OCI-LY7 (cell line): ENCODE measurements at regions not wholly inside any gene's neighbourhood (a gene's known extent, or its start where the extent isn't known, plus 50 kb on each side); places are given as distances from the start of the nearest gene placed in this dataset.

Experiments
- BruUV-seq: library from RNA; stranded (reverse); fragments of 400-500 nt; replicated peaks from 2 replicates; lab custom pipeline; 2021; lab: Mats Ljungman, UMichigan
- CTCF ChIA-PET: fragments of 300-600 bp; sonication (Branson Sonifier 250); formaldehyde crosslinking; loops from one replicate; lab custom pipeline; 2022; ENCODE audit warnings: antibody characterized with exemption; ENCODE audit not compliant: unreplicated experiment; lab: Charles Lee
- POLR2A ChIA-PET: fragments of 300-600 bp; sonication (Branson Sonifier 250); formaldehyde crosslinking; loops from one replicate; lab custom pipeline; 2022; ENCODE audit warnings: antibody characterized with exemption; lab: Charles Lee
- DNase-seq: peaks from one replicate; pipeline ENCODE4 v3.0.0-alpha.2; 2015; ENCODE audit warnings: low spot score
- H2AFZ ChIP-seq: fragments of 200-600 bp; sonication (generic), shearing (Covaris generic); 2 replicates; pipeline ENCODE4 v1.6.1; 2014; ENCODE audit warnings: mild to moderate bottlenecking, antibody characterized with exemption, low read length, moderate library complexity
- H3K27ac ChIP-seq: fragments of 200-600 bp; sonication (generic); 2 replicates; pipeline ENCODE4 v1.5.1; 2014; ENCODE audit warnings: mixed run types, low read depth, mild to moderate bottlenecking, moderate library complexity, low read length, inconsistent platforms; ENCODE audit not compliant: poor library complexity, severe bottlenecking
- H3K36me3 ChIP-seq: fragments of 200-600 bp; sonication (generic); 2 replicates; pipeline ENCODE4 v1.6.1; 2014; ENCODE audit warnings: mild to moderate bottlenecking, antibody characterized with exemption, low read length, moderate library complexity, mixed read lengths; ENCODE audit not compliant: insufficient read depth
- H3K4me1 ChIP-seq: fragments of 200-600 bp; sonication (generic); 2 replicates; pipeline ENCODE4 v1.5.1; 2014; ENCODE audit warnings: mild to moderate bottlenecking, low read length; ENCODE audit not compliant: insufficient read depth, poor library complexity, severe bottlenecking
- H3K4me2 ChIP-seq: fragments of 200-600 bp; sonication (generic); 2 replicates; pipeline ENCODE4 v1.6.1; 2014; ENCODE audit warnings: mild to moderate bottlenecking, low read length
- H3K4me3 ChIP-seq: fragments of 200-600 bp; sonication (generic); 2 replicates; pipeline ENCODE4 v1.5.1; 2014; ENCODE audit warnings: mild to moderate bottlenecking, low read depth, low read length; ENCODE audit not compliant: poor library complexity, severe bottlenecking
- H3K79me2 ChIP-seq: fragments of 200-600 bp; sonication (generic); 2 replicates; pipeline ENCODE4 v1.6.1; 2016; ENCODE audit warnings: low read depth, mild to moderate bottlenecking, low read length, moderate library complexity, mixed read lengths; ENCODE audit not compliant: insufficient read depth
- H3K9me2 ChIP-seq: fragments of 200-600 bp; sonication (generic); 2 replicates; pipeline ENCODE4 v1.6.1; 2016; ENCODE audit warnings: mild to moderate bottlenecking, low read length, mixed read lengths; ENCODE audit not compliant: insufficient read depth
- H3K9me3 ChIP-seq: fragments of 200-600 bp; sonication (generic); 2 replicates; pipeline ENCODE4 v1.6.1; 2014; ENCODE audit warnings: mild to moderate bottlenecking, mixed run types, low read length, mixed read lengths
- H4K20me1 ChIP-seq: fragments of 200-600 bp; sonication (generic); 2 replicates; pipeline ENCODE4 v1.6.1; 2014; ENCODE audit warnings: mild to moderate bottlenecking, antibody characterized with exemption, low read length, moderate library complexity, mixed read lengths; ENCODE audit not compliant: insufficient read depth
- EZH2phosphoT487 ChIP-seq: fragments of 200-600 bp; sonication (generic); IDR thresholded peaks from 2 replicates; pipeline ENCODE4 v1.6.1; 2018; ENCODE audit warnings: low read depth, borderline replicate concordance, mild to moderate bottlenecking, mixed run types, antibody characterized with exemption, low read length, moderate library complexity, mixed read lengths
- intact Hi-C: fragments of 100-400 bp; cut with micrococcal nuclease; formaldehyde crosslinking; loops from one replicate; pipeline ENCODE4 v1.10.0; 2022; ENCODE audit not compliant: unreplicated experiment
- TF ChIP-seq, protein P1 (sequence below): fragments of 200-600 bp; sonication (generic); conservative IDR thresholded peaks from 2 replicates; pipeline ENCODE4 v1.5.1; 2014; ENCODE audit warnings: mild to moderate bottlenecking, antibody characterized with exemption, low read length, moderate library complexity, mixed read lengths

DNA sequence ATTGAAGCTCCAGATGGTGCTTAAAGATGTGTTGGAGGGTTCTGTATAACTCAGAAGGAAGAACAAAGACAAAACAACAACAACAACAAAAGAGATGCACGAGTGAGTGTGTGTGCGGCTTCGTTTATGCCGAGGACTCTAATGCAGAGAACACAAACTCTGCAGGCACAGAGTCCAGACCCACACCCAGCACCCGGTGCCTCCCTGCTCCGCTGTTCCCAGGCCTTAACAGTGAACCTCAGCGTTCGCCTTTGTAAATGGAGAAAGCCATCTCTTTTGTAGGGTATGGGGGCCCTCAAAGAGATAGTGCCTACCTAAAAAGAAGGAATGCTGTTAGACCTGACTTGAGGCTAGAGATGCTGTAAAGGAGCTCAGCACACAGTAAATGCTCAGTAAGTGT is 243.3 kb downstream of the ERMARD start:
- intact Hi-C loops: loop anchor here (10.0 kb wide), 1 partner anchor 90 kb away; no protein-coding TSS in a partner anchor
- Histone ChIP-seq H2AFZ (no peak overlapping the region), H3K27ac (no peak overlapping the region), H3K9me2 (no peaks in the 10 kb centered on the region), H3K4me1 (peaks cover 9% of the 10 kb centered on the region), H3K9me3 (no peaks in the 10 kb centered on the region), H4K20me1 (no peaks in the 10 kb centered on the region), H3K4me2 (no peak overlapping the region), H3K79me2 (no peaks in the 10 kb centered on the region), H3K4me3 (no peak overlapping the region), H3K36me3 (no peaks in the 10 kb centered on the region)
- CTCF ChIA-PET: no interaction called here
- DNase-seq: no peak
- TF ChIP-seq, protein P1, sequence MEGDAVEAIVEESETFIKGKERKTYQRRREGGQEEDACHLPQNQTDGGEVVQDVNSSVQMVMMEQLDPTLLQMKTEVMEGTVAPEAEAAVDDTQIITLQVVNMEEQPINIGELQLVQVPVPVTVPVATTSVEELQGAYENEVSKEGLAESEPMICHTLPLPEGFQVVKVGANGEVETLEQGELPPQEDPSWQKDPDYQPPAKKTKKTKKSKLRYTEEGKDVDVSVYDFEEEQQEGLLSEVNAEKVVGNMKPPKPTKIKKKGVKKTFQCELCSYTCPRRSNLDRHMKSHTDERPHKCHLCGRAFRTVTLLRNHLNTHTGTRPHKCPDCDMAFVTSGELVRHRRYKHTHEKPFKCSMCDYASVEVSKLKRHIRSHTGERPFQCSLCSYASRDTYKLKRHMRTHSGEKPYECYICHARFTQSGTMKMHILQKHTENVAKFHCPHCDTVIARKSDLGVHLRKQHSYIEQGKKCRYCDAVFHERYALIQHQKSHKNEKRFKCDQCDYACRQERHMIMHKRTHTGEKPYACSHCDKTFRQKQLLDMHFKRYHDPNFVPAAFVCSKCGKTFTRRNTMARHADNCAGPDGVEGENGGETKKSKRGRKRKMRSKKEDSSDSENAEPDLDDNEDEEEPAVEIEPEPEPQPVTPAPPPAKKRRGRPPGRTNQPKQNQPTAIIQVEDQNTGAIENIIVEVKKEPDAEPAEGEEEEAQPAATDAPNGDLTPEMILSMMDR: no peak
- TF ChIP-seq EZH2phosphoT487: no peak
- no TSS peak for BruUV-seq
- POLR2A ChIA-PET: no interaction called here

DNA sequence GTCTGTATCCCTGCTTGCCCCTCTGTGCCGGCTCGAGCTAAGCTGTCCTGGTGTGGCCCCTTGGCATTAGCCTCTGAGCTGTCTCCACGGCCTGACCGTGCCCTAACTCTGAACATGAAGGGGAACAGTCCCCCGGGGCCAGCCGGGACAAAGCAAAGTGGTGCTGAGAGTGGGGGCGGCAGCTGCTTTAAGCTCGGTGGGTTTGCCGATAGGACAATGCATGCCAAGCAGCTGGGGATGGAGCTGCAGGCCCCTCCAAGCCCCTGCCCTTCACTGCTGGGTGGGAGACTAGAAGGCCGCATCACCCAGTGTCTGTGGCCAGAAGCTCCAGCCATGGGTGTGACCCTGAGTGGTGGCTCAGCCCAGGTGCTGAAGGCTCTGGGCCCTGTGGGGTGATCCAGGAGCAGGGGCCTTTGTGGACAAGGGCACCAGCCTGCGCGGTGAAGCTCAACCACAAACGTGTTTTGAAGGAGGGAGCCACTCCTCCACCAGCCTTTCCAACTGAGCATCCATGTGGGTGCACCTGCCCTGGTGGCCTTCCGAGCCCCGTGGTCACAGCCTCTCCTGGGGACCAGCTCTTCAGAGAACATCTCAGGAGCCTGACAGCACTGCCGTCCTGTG is 242.5 kb downstream of the ERMARD start:
- Histone ChIP-seq H4K20me1 (no peaks in the 10 kb centered on the region), H3K4me2 (no peak overlapping the region), H3K27ac (no peak overlapping the region), H3K36me3 (no peaks in the 10 kb centered on the region), H3K9me3 (no peaks in the 10 kb centered on the region), H3K79me2 (no peaks in the 10 kb centered on the region), H2AFZ (no peak overlapping the region), H3K4me3 (no peak overlapping the region), H3K4me1 (peaks cover 17% of the 10 kb centered on the region), H3K9me2 (no peaks in the 10 kb centered on the region)
- CTCF ChIA-PET: no interaction called here
- no peak for DNase-seq
- BruUV-seq: no TSS peak
- intact Hi-C loops: loop anchor here (10.0 kb wide), 1 partner anchor 91 kb away; no protein-coding TSS in a partner anchor
- POLR2A ChIA-PET: interaction anchor here (0.5 kb wide), 1 partner anchor 117 kb away, joined by 6 read pairs; no protein-coding TSS in a partner anchor
- TF ChIP-seq, protein P1: no peak
- TF ChIP-seq EZH2phosphoT487: no peak

DNA sequence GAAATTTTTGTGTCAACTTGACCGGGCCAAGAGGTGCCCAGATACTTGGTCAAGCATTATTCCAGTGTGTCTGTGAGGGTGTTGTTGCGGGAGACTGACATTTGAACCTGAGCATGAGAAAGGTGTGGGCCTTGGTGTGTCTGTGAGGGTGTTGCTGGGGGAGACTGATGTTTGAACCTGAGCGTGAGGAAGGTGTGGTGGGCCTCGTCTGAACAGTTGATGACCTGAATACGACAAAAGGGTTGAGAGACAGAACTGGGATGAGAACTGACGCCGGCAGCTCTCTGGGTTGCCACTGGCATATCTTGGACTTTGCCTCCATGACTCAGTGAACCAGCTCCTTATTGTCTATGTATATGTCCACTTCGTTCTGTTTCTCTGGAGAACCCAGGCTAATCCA is 240.5 kb downstream of the ERMARD start:
- Histone ChIP-seq H3K9me2 (no peaks in the 10 kb centered on the region), H4K20me1 (no peaks in the 10 kb centered on the region), H3K36me3 (no peaks in the 10 kb centered on the region), H3K4me1 (peaks cover 17% of the 10 kb centered on the region), H3K27ac (no peak overlapping the region), H3K4me2 (no peak overlapping the region), H2AFZ (no peak overlapping the region), H3K79me2 (no peaks in the 10 kb centered on the region), H3K4me3 (no peak overlapping the region), H3K9me3 (no peaks in the 10 kb centered on the region)
- intact Hi-C loops: loop anchor here (10.0 kb wide), 1 partner anchor 93 kb away; no protein-coding TSS in a partner anchor
- CTCF ChIA-PET: interaction anchor here (1.0 kb wide), 1 partner anchor 18 kb away, joined by 3 read pairs; no protein-coding TSS in a partner anchor
- DNase-seq: no peak
- no peak for TF ChIP-seq EZH2phosphoT487
- TF ChIP-seq, protein P1: no peak
- POLR2A ChIA-PET: interaction anchor here (0.6 kb wide), 1 partner anchor 449 kb away, joined by 7 read pairs; no protein-coding TSS in a partner anchor
- BruUV-seq: no TSS peak
